GM23338 (cell line): ENCODE measurements at regions not wholly inside any gene's neighbourhood (a gene's known extent, or its start where the extent isn't known, plus 50 kb on each side); places are given as distances from the start of the nearest gene placed in this dataset.

Source experiments
- ATAC-seq: fragments of 200-7000 bp; cut with Tn5 transposase; 3 replicates; pipeline ENCODE4 v1.9.1; 2020
- DNase-seq: peaks from one replicate; pipeline ENCODE4 v3.0.0-alpha.2; 2015; ENCODE audit warnings: low spot score
- H2AFZ ChIP-seq: fragments of 200-600 bp; sonication (generic); 2 replicates; pipeline ENCODE4 v1.8.0; 2016; ENCODE audit warnings: antibody characterized with exemption, mild to moderate bottlenecking, moderate library complexity
- H3F3A ChIP-seq: fragments of 200-600 bp; sonication (generic); replicated peaks from 2 replicates; pipeline ENCODE4 v1.8.0; 2017; ENCODE audit warnings: antibody characterized with exemption, mixed run types, low read depth
- H3K27ac ChIP-seq: fragments of 200-600 bp; sonication (generic); 2 replicates; pipeline ENCODE4 v1.6.1; 2016; ENCODE audit warnings: low read depth
- H3K27me3 ChIP-seq: fragments of 200-600 bp; sonication (generic); 2 replicates; pipeline ENCODE4 v1.8.0; 2016; ENCODE audit warnings: mild to moderate bottlenecking, mixed run types, moderate library complexity; ENCODE audit not compliant: insufficient read depth
- H3K36me3 ChIP-seq: fragments of 200-600 bp; sonication (generic); 2 replicates; pipeline ENCODE4 v1.8.0; 2016; ENCODE audit warnings: mild to moderate bottlenecking; ENCODE audit not compliant: insufficient read depth
- H3K4me1 ChIP-seq: fragments of 200-600 bp; sonication (generic); 2 replicates; pipeline ENCODE4 v1.8.0; 2016; ENCODE audit warnings: mild to moderate bottlenecking, moderate library complexity; ENCODE audit not compliant: insufficient read depth
- H3K4me2 ChIP-seq: fragments of 200-600 bp; sonication (generic); 2 replicates; pipeline ENCODE4 v1.7.1; 2017; ENCODE audit warnings: mixed run types
- H3K4me3 ChIP-seq: fragments of 200-600 bp; sonication (generic); 2 replicates; pipeline ENCODE4 v1.6.1; 2016; ENCODE audit warnings: mixed run types
- H3K79me2 ChIP-seq: fragments of 200-600 bp; sonication (generic); replicated peaks from 2 replicates; pipeline ENCODE4 v1.8.0; 2017; ENCODE audit warnings: mild to moderate bottlenecking; ENCODE audit not compliant: insufficient read depth
- H3K9me2 ChIP-seq: fragments of 200-600 bp; sonication (generic); 2 replicates; pipeline ENCODE4 v1.8.0; 2017; ENCODE audit not compliant: insufficient read depth
- H4K20me1 ChIP-seq: fragments of 200-600 bp; sonication (generic); replicated peaks from 2 replicates; pipeline ENCODE4 v1.8.0; 2017; ENCODE audit warnings: mild to moderate bottlenecking; ENCODE audit not compliant: insufficient read depth
- H3K27ac Mint-ChIP-seq: 2 replicates; pipeline ENCODE4 v1.8.0; 2020; ENCODE audit warnings: inconsistent platforms, mild to moderate bottlenecking, moderate library complexity, mixed read lengths
- H3K27me3 Mint-ChIP-seq: 3 replicates; pipeline ENCODE4 v1.8.0; 2022; ENCODE audit warnings: low read depth, mild to moderate bottlenecking, moderate library complexity, mixed read lengths, inconsistent platforms; ENCODE audit not compliant: insufficient read depth, poor library complexity
- H3K36me3 Mint-ChIP-seq: 3 replicates; pipeline ENCODE4 v1.8.0; 2021; ENCODE audit warnings: low read depth, mild to moderate bottlenecking, inconsistent platforms, moderate library complexity, mixed read lengths
- H3K4me1 Mint-ChIP-seq: 3 replicates; pipeline ENCODE4 v1.8.0; 2020; ENCODE audit warnings: mild to moderate bottlenecking, inconsistent platforms, mixed read lengths
- H3K4me3 Mint-ChIP-seq: 3 replicates; pipeline ENCODE4 v1.8.0; 2021; ENCODE audit warnings: moderate library complexity, mild to moderate bottlenecking, inconsistent platforms, mixed read lengths
- H3K9me3 Mint-ChIP-seq: 3 replicates; pipeline ENCODE4 v1.8.0; 2020; ENCODE audit warnings: moderate library complexity, mild to moderate bottlenecking, inconsistent platforms, mixed read lengths
- CREB1 ChIP-seq: fragments of 250-450 bp; sonication (Bioruptor Pico); IDR thresholded peaks from 2 replicates; pipeline ENCODE4 v1.5.0; 2020; ENCODE audit warnings: low read depth, mild to moderate bottlenecking, moderate library complexity
- JUNB ChIP-seq: IDR thresholded peaks from one replicate; pipeline ENCODE4 v1.6.1; 2016; ENCODE audit warnings: antibody characterized with exemption; ENCODE audit not compliant: unreplicated experiment
- ZNF331 ChIP-seq: fragments of 250-450 bp; sonication (Bioruptor Pico); IDR thresholded peaks from 2 replicates; pipeline ENCODE4 v1.5.0; 2020; ENCODE audit warnings: low read depth, mild to moderate bottlenecking, moderate library complexity
- ZNF462 ChIP-seq: fragments of 250-450 bp; sonication (Bioruptor Pico); IDR thresholded peaks from 2 replicates; pipeline ENCODE4 v1.5.0; 2020; ENCODE audit warnings: mild to moderate bottlenecking, moderate library complexity
- TF ChIP-seq, protein P1 (sequence below): IDR thresholded peaks from one replicate; pipeline ENCODE4 v1.6.1; 2018; ENCODE audit warnings: antibody characterized with exemption; ENCODE audit not compliant: unreplicated experiment

GRCh38 chr6:77183447-77183846 lies 279.8 kb downstream of the HTR1B start:
- Mint-ChIP-seq H3K4me3 (no peak overlapping the region), H3K27ac (no peak overlapping the region), H3K27me3 (peaks cover 3% of the 10 kb centered on the region), H3K9me3 (no peaks in the 10 kb centered on the region; the same call in 1 of the 3 replicates), H3K4me1 (no peaks in the 10 kb centered on the region), H3K36me3 (no peaks in the 10 kb centered on the region)
- Histone ChIP-seq H3K4me1 (no peaks in the 10 kb centered on the region), H3K79me2 (no peaks in the 10 kb centered on the region), H3K27me3 (no peaks in the 10 kb centered on the region), H3K9me2 (no peaks in the 10 kb centered on the region), H4K20me1 (no peaks in the 10 kb centered on the region), H3F3A (no peaks in the 10 kb centered on the region), H2AFZ (no peak overlapping the region), H3K4me3 (no peak overlapping the region), H3K36me3 (no peaks in the 10 kb centered on the region), H3K4me2 (no peak overlapping the region), H3K27ac (no peak overlapping the region)
- TF ChIP-seq ZNF331 (CRISPR knock-in tag) (no peak), ZNF462 (no peak), JUNB (no peak), CREB1 (CRISPR knock-in tag) (no peak)
- TF ChIP-seq, protein P1, sequence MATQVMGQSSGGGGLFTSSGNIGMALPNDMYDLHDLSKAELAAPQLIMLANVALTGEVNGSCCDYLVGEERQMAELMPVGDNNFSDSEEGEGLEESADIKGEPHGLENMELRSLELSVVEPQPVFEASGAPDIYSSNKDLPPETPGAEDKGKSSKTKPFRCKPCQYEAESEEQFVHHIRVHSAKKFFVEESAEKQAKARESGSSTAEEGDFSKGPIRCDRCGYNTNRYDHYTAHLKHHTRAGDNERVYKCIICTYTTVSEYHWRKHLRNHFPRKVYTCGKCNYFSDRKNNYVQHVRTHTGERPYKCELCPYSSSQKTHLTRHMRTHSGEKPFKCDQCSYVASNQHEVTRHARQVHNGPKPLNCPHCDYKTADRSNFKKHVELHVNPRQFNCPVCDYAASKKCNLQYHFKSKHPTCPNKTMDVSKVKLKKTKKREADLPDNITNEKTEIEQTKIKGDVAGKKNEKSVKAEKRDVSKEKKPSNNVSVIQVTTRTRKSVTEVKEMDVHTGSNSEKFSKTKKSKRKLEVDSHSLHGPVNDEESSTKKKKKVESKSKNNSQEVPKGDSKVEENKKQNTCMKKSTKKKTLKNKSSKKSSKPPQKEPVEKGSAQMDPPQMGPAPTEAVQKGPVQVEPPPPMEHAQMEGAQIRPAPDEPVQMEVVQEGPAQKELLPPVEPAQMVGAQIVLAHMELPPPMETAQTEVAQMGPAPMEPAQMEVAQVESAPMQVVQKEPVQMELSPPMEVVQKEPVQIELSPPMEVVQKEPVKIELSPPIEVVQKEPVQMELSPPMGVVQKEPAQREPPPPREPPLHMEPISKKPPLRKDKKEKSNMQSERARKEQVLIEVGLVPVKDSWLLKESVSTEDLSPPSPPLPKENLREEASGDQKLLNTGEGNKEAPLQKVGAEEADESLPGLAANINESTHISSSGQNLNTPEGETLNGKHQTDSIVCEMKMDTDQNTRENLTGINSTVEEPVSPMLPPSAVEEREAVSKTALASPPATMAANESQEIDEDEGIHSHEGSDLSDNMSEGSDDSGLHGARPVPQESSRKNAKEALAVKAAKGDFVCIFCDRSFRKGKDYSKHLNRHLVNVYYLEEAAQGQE: no peak
- ATAC-seq (no peak), DNase-seq (no peak)
